HG03342 (cell line): ENCODE measurements at regions not wholly inside any gene's neighbourhood (a gene's known extent, or its start where the extent isn't known, plus 50 kb on each side); places are given as distances from the start of the nearest gene placed in this dataset.
"Not testable (repeated sequence)": the region's sequence is repeated elsewhere in the genome, so short reads cannot be mapped to it uniquely, and the experiment has no call there.

ENCODE experiments used
- ATAC-seq: cut with Tn5 transposase; IDR thresholded peaks from one replicate; pipeline ENCODE4 v1.9.1; 2021; ENCODE audit warnings: mild to moderate bottlenecking, moderate library complexity; ENCODE audit not compliant: unreplicated experiment

DNA sequence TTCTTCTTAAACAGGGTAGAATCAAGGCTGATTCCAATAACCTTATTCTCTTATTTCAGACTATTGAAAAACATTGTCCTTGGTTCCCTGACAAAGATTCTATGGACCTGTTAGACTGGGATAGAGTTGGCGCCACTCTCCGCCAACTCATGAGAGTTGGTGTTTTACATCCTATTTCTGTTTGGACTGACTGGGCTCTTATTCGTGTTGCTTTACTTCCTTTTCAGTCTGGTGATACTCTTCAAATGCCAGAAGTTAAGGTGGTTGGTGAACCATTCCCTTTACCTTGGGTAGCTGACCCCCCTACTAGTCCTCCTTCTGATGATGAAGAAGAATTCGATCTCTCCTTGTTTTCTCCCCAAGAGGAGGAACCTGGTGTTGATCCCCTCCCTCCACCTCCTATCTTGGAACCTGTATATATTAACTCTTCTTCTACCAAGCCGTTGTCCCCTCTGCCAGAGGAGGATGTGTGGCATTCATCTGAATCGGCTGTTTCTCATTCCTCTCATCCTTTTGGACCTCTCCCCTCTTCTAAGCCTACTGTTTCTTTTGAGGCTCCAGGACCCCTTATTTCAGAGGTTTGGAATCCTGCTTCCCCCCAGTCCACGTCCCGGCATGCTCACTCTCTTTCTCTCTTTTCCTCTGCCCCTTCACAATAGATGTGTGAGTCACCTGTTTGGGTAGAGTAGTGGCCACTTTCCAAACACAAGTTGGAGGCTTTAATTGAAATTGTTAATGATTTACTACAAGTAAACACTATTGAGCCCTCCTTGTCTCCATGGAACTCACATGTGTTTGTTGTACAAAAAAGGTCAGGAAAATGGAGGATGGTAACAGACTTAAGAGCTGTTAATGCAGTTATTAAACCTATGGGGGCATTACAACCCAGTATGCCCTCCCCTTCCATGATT lies 585.7 kb downstream of the NSUN3 start:
- not testable (repeated sequence) for ATAC-seq

DNA sequence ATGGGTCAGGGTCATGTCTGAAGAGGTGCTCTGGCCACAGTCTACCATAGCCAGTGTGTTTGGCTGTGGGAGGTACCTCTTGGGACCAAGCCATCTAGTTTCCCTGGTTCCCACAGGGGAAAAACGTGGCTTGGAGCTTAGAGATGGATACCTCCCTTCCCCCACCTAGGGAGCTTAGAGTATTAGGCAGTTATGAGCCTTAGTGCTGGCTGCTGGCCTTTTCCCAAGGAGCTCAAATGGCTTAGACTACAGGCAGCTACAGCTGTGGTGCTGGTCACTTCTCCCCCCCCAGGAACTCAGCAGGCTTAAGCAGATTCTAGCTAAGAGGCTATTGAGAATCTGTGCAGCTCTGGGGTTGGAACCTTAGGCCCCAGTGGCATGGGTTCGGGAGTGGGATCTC lies 591.2 kb downstream of the NSUN3 start:
- ATAC-seq, result no peak

DNA sequence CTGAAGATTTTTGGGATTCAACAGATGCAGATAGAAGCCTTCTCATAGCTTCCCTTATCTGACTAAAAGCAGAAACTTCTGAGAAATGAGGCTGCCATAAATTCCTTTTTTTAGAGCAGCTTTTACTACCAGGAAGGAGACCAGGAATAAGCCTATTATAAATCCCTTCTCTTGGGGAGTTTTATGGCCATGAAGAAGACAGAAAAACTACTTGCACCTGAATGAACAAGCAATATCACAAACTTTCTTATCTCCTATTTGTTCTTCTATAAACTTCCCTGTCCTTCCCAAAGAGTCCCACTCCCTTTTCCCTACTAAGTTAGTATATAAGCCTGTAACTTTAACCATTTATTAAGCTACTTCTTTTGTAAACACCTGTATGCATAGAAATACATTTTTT lies 603.1 kb downstream of the NSUN3 start:
- no peak for ATAC-seq

DNA sequence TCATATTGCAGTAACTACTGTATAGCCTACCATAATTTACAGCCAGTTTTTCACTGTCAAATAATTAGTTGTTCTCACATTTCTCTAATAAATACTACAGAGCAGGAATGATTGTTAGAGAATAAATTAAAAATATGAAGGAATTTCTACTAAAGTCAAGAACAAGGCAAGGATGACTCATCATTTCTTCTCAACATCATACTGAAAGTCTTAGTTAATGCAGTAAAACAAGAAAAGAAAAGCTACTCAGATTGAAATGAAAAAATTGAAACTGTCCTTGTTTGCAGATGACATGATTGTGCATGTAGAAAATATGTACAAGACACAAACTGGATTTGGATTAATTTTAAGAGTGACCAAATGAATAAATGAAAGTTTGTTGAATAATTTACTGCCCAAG lies 608.2 kb downstream of the NSUN3 start:
- no peak for ATAC-seq

DNA sequence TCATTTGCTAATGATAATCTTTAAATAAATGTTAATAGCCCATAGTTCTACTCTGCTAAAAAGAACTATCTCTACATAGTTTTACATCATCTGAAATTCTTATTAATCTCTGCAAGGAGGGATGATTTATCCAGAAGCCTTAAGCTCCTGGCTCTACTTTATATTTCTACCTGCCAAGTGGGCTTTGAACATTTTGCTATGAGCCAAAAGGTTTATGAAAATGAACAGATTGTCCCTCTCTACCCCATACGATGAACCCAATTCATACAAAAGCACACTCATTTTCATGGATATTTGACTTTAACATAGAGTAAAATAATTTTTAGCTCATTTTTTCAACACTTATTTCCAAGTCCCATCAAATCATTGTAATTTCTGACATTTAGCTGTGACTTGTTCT lies 611.0 kb downstream of the NSUN3 start:
- ATAC-seq, result no peak

DNA sequence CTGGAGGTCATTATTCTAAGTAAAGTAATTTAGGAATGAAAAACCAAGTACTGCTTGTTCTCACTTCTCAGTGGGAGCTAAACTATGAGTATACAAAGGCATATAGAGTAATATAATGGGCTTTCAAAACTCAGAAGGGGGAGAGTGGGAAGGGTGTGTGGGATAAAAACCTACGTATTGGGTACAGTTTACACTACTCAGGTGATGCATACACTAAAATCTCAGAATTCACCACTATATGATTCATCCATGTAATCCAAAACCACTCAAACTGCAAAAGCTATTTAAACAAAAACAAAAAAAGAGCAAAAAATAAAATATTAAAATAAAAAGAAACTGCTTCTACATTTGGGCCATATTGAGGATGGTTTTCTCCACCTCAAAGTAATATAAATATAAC lies 623.3 kb downstream of the NSUN3 start:
- no peak for ATAC-seq

DNA sequence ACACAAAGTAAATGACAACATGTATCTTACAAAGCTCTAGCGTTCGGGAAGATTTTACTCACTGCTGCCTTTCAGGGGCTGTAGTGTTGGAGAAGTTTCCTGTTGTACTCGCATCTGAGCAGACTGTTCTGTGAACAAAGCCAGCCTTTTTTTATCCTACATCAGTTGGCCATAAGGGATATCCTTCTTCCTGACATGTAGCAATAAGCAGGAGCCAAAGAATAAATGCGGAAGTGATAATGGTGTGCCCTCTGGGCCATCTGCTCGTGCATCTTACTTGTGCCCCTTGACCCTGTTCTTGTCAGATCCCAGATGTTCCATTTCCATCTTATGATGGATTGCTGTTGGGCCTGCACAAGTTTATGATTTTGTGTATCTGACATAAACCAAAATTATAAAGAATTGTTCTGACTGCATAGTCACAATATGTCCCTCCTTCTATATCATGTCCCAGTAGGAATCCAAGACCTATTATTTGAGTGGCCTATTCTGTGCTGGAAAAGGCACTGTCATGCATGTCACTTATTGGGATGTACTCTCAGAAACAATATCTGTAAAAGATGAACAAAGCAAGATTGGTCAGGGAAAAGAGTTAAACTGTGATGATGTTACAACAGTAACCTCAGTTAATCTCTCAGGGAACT lies 631.3 kb downstream of the NSUN3 start:
- no peak for ATAC-seq

DNA sequence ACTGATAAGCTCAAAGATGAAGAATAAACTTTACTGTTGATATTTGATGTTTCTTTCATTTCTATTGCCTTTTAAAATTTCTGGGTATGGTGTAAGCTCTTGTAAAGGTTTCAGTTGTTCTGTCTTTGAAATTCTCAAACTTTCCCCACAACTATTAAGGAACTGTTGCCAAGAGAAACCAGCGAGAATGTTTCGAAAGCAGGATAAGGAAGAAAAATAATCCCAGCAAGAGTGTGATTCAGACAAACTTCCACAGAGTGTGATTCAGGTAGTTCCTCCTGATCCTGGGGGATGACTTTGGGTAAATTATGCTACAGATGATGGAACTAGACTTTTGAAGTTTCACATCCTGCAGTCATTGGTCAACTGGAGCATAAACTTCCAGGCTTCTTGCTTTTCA lies 632.0 kb downstream of the NSUN3 start:
- ATAC-seq, result no peak

DNA sequence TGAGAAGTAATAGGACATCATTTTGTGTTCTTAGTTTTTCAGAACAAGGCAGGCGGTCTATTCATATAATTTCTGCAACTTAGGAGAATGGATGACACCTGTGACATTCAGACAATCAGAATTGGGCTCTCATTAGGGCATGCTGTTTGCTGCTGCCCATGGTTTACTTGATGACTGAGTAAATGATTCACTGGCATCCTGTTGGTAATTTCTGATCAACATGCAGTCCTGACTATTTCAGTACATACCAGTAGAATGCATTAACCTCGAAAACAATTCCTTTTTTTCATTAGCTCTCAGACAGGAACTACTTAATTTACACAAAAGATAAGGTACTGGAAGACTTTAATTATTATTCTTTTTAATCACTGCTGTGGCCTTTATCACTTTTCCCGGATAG lies 641.6 kb downstream of the NSUN3 start:
- no peak for ATAC-seq

DNA sequence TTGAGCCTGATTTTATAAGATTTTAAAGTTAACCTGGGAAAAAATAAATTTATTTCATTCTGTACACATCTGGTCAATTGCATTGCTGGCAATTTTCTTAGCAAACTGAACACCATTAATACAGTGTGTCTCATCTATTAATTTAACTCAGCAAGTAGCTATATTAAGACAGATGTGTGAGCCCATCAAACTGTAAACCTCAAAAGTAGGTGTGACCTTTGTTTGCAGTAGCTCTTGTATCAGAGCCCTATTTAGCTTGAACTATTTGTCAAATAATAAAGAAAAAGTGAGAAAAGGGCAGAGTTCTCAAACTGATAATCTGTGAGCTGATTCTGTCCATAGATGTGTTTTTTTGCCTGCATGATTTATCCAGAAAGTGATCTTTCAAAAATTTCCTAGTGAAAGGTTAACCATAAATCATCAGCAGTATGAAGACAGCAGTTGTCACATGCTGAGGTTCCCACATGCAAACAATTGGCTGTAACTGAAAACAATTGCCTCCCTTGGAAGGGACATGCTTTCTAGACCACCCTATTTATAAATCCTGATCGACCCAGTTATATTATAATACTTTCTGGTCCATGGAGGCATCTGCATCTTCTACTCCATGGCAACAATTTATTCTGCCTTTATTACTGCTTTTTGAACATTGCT lies 646.5 kb downstream of the NSUN3 start:
- no peak for ATAC-seq

DNA sequence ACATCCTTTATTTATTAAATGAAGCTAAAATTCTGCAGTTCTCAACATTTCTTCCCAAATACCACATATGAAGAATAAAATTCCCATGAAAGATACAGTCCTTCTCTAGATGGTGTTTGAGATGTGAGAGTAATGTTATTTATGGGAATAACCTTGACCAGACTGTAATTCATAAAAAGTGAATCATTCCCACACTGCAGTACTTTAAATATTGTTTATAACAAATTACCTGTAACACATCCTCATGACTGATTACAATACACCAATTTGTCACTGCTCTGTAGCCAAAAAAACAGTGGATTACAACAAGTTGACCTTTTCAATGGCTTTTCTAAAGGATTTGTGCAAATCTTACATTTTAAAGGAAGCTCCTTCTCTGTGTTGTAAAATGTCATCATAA lies 651.3 kb downstream of the NSUN3 start:
- no peak for ATAC-seq

DNA sequence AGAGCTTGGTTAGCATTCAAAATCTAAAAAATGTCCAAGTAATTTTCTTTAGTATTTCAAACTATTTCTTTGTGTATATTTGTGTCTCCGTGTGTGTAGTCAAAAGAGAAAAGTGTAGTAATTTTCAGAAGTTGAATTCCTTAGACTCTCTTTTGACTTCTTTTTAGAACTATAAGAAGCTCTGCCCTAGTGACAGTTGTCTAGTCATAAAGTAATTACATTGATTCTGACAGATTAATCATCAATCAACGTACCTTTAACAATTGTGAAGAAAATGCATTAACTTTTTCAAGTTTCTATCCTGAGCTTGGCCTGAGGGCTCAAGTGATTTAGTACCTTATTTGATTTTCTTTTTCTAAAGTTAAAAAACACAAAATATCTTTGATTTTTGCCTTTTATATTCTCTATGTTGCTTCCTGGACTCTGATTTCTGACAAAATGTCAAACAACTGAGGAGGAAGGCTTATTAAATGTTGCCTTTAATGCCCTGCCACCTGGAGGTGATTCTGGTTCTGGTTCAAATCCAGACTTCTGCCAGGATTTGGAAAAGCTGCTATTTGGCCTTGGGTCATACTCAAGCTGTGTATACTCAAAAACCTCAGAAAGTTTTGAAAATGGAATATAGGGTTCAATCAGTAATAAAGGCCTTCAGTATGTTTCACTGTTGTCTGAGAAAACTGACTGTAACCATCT lies 653.6 kb downstream of the NSUN3 start:
- no peak for ATAC-seq

DNA sequence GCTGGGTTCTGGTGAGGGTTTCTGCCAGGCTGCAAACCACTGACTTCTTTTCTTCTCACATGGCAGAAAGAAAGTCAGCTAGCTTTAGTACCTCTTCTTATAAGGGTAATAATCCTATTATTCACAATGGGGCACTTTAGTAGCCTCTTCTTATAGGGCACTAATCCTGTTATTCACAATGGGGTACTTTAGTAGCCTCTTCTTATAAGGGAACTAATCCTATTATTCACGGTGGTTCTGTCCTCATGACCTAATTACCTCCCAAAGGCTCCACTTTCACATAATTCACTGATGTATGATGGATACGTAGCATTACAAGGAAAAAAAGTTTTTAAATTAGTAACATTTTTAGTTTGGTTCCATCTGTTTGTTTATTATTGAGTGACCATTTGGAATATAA lies 671.3 kb downstream of the NSUN3 start:
- no peak for ATAC-seq

DNA sequence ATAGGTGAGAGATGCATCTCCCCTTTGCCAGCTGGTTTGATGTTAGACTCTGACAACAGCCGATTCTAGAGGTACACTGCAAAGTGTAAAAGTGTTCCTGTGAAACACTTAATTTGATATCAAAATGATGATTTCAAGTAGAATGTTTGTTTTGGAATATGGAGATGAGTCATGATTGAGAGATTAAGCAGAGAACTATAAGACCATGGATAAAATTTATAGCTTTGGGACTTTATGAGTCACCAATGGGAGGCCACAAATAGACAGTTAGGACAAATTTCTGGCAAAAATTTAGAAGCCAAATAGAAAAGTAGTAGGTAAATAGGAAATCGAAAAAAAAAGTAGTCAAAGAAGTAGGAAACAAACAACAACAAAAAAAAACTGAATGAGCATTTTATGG lies 672.5 kb downstream of the NSUN3 start:
- no peak for ATAC-seq

DNA sequence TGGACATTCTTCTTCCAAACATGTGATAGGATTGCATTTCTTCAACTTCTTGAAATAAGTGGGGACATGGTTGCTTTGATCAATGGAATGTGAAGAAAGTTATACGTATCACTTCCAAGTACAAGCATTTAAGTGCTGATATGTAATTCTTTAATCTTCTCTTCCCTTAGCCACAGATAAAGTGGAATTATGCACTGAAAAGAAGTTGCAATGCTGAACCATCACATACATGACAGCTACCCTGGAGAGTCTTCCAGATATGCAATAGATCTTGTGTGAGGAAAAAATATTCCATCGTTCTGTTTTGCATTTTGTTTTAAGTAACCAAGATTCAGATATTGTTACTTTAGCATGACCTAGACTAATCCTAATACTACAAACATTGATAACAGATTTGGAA lies 674.3 kb downstream of the NSUN3 start:
- ATAC-seq, result no peak

DNA sequence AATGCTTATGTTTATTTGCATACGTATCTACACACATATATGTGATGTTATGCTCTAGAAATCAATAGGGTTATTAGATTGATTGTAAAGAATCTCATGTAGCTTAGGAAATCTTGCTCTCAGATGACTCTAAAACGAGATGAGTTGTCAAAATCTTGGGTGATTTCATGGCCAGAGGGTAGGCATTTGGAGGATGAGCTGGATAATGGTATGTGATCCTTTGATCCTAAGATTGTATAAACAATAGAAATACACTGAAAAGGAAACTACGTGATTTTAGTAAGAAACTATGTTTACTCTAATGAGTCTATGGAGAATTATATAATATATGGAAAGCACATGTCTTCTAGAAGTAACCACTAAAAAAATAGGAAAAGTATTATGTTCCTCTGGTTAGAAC lies 676.6 kb downstream of the NSUN3 start:
- ATAC-seq, result no peak

DNA sequence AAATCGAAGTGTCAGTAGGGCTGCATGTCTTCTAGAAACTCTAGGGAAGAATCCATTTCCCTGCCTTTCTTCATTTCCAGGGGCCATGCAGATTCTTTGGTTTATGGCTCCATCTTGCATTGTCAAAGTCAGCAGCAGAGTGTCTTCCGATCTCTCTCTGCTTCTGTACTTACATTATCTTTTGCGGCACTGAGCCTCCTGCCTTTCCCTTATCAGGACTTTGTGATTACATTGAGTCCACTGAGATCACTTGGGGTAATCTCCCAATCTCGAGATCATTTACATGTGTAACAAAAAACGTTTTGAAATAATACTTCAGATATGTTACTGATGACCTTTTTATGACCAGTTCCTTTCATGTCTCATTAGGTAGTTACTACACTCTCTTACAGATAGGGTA lies 695.9 kb downstream of the NSUN3 start:
- no peak for ATAC-seq

DNA sequence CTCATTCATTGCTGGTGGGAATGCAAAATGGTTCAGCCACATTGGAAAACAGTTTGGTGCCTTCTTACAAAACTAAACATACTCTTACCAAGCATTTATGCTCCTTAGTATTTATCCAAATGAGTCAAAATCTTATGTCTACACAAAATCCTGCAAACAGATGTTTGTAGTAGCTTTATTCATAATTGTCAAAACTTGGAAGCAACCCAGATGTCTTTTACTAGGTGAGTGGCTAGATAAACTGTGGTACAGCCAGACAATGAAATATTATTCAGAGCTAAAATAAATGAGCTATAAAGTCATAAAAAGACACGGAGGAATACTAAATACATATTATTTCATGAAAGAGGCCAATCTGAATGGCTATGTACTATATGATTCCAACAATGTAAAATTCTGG lies 709.5 kb downstream of the NSUN3 start:
- no peak for ATAC-seq

DNA sequence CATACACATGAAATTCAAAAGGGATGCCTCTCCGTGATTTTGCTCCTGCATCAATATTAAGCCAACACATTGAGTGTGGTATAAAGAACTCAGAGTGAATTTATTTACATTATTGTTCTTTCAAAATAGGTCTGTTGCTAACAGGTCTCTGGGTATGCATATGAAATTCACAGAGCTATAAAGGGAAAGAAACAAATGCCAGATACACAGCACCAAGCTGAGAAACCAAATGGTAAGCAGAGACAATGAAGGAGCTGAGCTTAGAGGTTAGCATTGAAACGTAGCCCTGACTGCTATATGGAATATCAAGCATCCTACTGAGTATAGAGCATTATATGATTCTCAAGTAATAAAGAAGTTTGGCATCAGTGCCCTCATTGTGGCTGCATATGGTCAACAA lies 712.9 kb downstream of the NSUN3 start:
- ATAC-seq, result no peak

DNA sequence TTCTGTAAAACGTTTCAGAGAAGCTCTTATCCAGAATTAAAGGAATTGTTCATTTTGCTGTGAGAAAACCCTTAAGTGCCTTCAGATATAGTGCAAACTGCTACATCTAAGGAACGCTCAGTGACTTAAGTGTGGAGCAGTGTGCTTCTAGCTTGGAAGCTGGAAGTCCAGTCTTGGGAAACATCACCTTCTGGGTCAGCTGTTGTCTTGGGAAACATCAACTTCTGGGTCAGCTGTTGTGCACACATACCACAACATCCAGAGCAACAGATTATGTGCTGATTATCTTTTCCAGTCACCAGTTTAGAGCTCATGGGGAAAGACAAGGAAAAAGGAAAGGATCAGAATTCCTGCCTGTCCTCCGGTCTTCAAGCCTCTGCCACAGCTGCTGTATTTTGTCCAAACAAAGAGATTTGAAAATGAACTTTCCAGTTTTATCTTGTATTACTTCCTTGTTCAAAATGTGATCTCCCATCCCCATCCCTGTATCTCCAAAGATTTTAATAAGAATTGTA lies 713.6 kb downstream of the NSUN3 start:
- no peak for ATAC-seq

DNA sequence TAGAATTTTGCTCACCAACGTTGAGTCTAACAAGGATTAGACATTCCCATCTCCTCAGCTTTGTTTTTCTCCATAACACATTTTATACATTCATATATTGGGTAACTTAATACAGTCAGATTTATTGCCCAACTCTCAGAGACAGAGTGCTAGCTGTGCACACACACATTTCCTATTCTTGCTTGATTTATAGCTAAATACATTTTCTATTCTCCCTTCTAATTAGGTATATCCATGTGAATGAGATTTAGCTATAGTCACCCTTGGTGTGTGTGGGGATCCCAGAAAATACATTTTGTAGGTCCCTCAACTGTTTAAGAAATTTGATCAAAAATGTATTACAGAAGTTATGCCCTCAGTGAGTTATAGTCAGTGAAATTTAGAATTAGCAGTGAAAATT lies 715.4 kb downstream of the NSUN3 start:
- no peak for ATAC-seq
